Parathyroid adenoma (tissue), 2 donors: ENCODE measurements at regions not wholly inside any gene's neighbourhood (a gene's known extent, or its start where the extent isn't known, plus 50 kb on each side); places are given as distances from the start of the nearest gene placed in this dataset.

Experiments used
- H2AFZ ChIP-seq: fragments of 300-600 bp; sonication (generic); one replicate; pipeline ENCODE4 v1.7.0; 2017; ENCODE audit warnings: antibody characterized with exemption, mild to moderate bottlenecking
- H3K27ac ChIP-seq: fragments of 300-600 bp; sonication (generic); one replicate; pipeline ENCODE4 v1.7.0; 2017
- H3K27me3 ChIP-seq: fragments of 300-600 bp; sonication (generic); one replicate; pipeline ENCODE4 v1.7.0; 2017; ENCODE audit warnings: low read length; ENCODE audit not compliant: control insufficient read depth, insufficient read depth
- H3K36me3 ChIP-seq: fragments of 300-600 bp; sonication (generic); one replicate; pipeline ENCODE4 v1.7.0; 2017; ENCODE audit warnings: low read length; ENCODE audit not compliant: control insufficient read depth, insufficient read depth
- H3K4me1 ChIP-seq: fragments of 300-600 bp; sonication (generic); one replicate; pipeline ENCODE4 v1.7.0; 2017; ENCODE audit warnings: control low read depth
- H3K4me2 ChIP-seq: fragments of 300-600 bp; sonication (generic); one replicate; pipeline ENCODE4 v1.7.0; 2017; ENCODE audit warnings: low read length
- H3K4me3 ChIP-seq: fragments of 300-600 bp; sonication (generic); one replicate; pipeline ENCODE4 v1.7.0; 2017; ENCODE audit warnings: low read depth, low read length
- H3K79me2 ChIP-seq: fragments of 300-600 bp; sonication (generic); one replicate; pipeline ENCODE4 v1.7.0; 2017; ENCODE audit warnings: control low read depth
- H3K9ac ChIP-seq: fragments of 300-600 bp; sonication (generic); one replicate; pipeline ENCODE4 v1.7.0; 2017; ENCODE audit warnings: mild to moderate bottlenecking
- H3K9me3 ChIP-seq: fragments of 300-600 bp; sonication (generic); one replicate; pipeline ENCODE4 v1.7.0; 2017; ENCODE audit warnings: low read length; ENCODE audit not compliant: control insufficient read depth
- CTCF ChIP-seq: fragments of 300-600 bp; sonication (generic); IDR thresholded peaks from one replicate; pipeline ENCODE4 v1.7.0; 2017; ENCODE audit warnings: antibody characterized with exemption, mild to moderate bottlenecking
- donor health status: primary hyperparathyroidism.

GRCh38 chr11:116175707-116176106, 597.1 kb downstream of the BUD13 start:
- no peaks in the 10 kb centered on the region for H3K4me1 ChIP-seq
- no peak overlapping the region for H2AFZ ChIP-seq
- H3K9me3 ChIP-seq: no peaks in the 10 kb centered on the region
- H3K4me2 ChIP-seq: no peak overlapping the region
- no peak for TF ChIP-seq CTCF
- no peak overlapping the region for H3K27ac ChIP-seq
- H3K36me3 ChIP-seq: no peaks in the 10 kb centered on the region
- H3K9ac ChIP-seq: no peak overlapping the region
- H3K27me3 ChIP-seq: no peaks in the 10 kb centered on the region
- no peak overlapping the region for H3K4me3 ChIP-seq
- H3K79me2 ChIP-seq: no peaks in the 10 kb centered on the region

GRCh38 chr11:116173941-116174911, 598.6 kb downstream of the BUD13 start:
- Histone ChIP-seq H3K4me3 (no peak overlapping the region), H3K27me3 (no peaks in the 10 kb centered on the region), H3K4me1 (no peaks in the 10 kb centered on the region), H3K4me2 (no peak overlapping the region), H3K9ac (no peak overlapping the region), H2AFZ (no peak overlapping the region), H3K27ac (no peak overlapping the region), H3K9me3 (no peaks in the 10 kb centered on the region), H3K79me2 (no peaks in the 10 kb centered on the region), H3K36me3 (no peaks in the 10 kb centered on the region)
- no peak for TF ChIP-seq CTCF

- H3K9me3 ChIP-seq: no peaks in the 10 kb centered on the region
- H3K27me3 ChIP-seq: no peaks in the 10 kb centered on the region
- no peaks in the 10 kb centered on the region for H3K4me1 ChIP-seq
- H3K27ac ChIP-seq: no peak overlapping the region
- H3K36me3 ChIP-seq: no peaks in the 10 kb centered on the region
- no peak for TF ChIP-seq CTCF
- H3K4me2 ChIP-seq: no peak overlapping the region
- no peaks in the 10 kb centered on the region for H3K79me2 ChIP-seq
- H3K4me3 ChIP-seq: no peak overlapping the region
- no peak overlapping the region for H3K9ac ChIP-seq
- no peak overlapping the region for H2AFZ ChIP-seq
Measured at GRCh38 chr11:116173506-116173905, 599.3 kb downstream of the BUD13 start.

- H3K27ac ChIP-seq: no peak overlapping the region
- no peaks in the 10 kb centered on the region for H3K27me3 ChIP-seq
Measured at GRCh38 chr11:116172851-116173250, 599.9 kb downstream of the BUD13 start.

More at GRCh38 chr11:116172851-116173250, 599.9 kb downstream of the BUD13 start:
- Histone ChIP-seq H3K9ac (no peak overlapping the region), H2AFZ (no peak overlapping the region), H3K4me1 (no peaks in the 10 kb centered on the region), H3K4me2 (no peak overlapping the region), H3K79me2 (no peaks in the 10 kb centered on the region), H3K4me3 (no peak overlapping the region), H3K36me3 (no peaks in the 10 kb centered on the region), H3K9me3 (no peaks in the 10 kb centered on the region)
- TF ChIP-seq CTCF: no peak
